ENCODE measurements at regions not wholly inside any gene's neighbourhood (a gene's known extent, or its start where the extent isn't known, plus 50 kb on each side); places are given as distances from the start of the nearest gene placed in this dataset.

DNA sequence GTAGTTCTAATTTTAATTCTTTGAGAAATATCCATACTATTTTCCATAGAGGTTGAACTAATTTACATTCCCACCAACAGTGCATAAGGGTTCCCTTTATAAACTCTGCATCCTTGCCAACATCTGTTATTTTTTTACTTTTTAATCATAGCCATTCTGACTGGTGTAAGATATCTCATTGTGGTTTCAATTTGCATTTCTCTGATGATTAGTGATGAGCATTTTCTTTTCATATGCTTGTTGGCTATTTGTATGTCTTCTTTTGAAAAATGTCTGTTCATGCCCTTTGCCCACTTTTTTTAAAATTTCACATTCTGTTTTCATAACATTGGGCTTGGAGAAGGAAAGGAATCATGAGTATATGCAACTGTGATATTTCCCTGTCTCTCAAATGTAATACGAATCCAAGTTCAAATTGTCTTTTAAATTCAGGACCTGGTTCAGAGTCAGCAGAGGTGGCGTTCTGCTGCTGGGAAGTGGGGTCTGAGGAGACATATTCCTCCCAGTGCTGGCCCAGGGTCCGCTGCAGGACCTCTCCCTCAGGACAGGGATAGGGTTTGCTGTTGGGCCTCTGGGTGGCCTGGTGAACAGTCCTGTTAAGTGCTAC, 81.2 kb upstream of the ETV6 start:
- TF ChIP-seq, protein P1, sequence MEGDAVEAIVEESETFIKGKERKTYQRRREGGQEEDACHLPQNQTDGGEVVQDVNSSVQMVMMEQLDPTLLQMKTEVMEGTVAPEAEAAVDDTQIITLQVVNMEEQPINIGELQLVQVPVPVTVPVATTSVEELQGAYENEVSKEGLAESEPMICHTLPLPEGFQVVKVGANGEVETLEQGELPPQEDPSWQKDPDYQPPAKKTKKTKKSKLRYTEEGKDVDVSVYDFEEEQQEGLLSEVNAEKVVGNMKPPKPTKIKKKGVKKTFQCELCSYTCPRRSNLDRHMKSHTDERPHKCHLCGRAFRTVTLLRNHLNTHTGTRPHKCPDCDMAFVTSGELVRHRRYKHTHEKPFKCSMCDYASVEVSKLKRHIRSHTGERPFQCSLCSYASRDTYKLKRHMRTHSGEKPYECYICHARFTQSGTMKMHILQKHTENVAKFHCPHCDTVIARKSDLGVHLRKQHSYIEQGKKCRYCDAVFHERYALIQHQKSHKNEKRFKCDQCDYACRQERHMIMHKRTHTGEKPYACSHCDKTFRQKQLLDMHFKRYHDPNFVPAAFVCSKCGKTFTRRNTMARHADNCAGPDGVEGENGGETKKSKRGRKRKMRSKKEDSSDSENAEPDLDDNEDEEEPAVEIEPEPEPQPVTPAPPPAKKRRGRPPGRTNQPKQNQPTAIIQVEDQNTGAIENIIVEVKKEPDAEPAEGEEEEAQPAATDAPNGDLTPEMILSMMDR (IDR thresholded peaks at IDR 0.05) = no peak
- TF ChIP-seq POLR2A (IDR thresholded peaks at IDR 0.05) = no peak

Data from ovary (tissue), 3 donors.